Suppressor macrophage treated with lipopolysaccharide for 1 hour (primary cell): ENCODE measurements at regions not wholly inside any gene's neighbourhood (a gene's known extent, or its start where the extent isn't known, plus 50 kb on each side); places are given as distances from the start of the nearest gene placed in this dataset.
A peak's percentile ranks its signal among the peaks of the same experiment; 100 is the strongest.
"Not testable (repeated sequence)": the region's sequence is repeated elsewhere in the genome, so short reads cannot be mapped to it uniquely, and the experiment has no call there.

Source experiments
- DNase-seq, 3 donors: peaks; one replicate each; pipeline ENCODE4 v3.0.0-alpha.2; 2020 to 2022

GRCh38 chr9:62837254-62837911 lies 1647.5 kb downstream of the SPATA31A7 start:
- DNase-seq, result peak in 2 of 3 donors; percentile 17 to 18

DNA sequence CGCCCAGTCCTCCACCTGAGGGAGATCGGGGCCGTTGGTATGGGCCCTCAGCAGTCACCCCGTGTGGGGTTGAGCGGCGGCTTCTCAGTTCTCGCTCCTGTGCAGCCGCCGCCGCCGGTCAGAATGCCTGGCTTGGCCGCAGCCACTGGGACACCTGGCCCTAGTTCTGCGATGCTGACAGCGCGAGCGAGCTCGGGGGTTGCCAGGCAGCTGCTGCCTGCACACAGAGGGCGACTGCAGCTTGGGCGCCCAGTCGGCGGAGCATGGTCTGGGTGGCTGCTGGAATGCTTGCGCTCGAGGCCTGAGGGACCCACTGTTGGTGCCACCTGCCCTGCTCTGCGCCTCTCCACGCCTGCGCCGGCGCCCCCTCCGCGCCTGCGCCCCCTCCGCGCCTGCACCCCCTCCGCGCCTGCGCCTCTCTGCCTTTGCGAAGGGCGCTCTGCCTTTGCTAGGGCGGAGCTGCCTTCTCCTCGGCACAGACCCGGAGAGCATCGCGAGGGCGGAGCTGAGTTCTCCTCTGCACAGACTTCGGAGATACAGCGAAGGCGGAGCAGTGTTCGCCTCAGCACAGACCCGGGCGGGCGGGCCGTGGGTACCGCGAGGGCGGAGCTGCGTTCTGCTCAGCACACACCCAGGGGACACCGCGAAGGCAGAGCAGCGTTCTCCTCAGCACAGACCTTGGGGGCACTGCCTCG lies 1648.3 kb downstream of the SPATA31A7 start:
- DNase-seq, result peak; percentile 72 to 89 (median 87)

- DNase-seq, result not testable (repeated sequence)
These were observed 1649.3 kb downstream of the SPATA31A7 start for GRCh38 chr9:62839168-62839567.

DNA sequence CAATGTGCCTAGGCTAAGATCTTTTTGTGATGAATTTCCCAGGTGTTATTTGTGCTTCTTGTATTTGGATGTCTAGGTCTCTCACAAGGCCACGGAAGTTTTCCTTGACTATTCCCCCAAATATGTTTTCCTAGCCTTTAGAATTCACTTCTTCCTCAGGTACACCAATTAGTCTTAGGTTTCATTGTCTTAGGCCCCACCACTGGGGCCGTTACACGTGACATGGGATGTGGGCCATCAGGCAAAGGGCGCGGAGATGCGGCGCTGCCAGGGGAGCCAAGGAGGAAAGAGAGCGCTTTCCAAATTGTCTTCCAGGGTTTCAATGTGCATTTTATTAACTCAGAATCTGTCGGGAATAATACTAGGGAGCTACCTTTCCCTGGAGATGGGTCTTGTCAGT lies 1653.3 kb downstream of the SPATA31A7 start:
- DNase-seq, result peak in 1 of 3 donors; percentile 14

DNA sequence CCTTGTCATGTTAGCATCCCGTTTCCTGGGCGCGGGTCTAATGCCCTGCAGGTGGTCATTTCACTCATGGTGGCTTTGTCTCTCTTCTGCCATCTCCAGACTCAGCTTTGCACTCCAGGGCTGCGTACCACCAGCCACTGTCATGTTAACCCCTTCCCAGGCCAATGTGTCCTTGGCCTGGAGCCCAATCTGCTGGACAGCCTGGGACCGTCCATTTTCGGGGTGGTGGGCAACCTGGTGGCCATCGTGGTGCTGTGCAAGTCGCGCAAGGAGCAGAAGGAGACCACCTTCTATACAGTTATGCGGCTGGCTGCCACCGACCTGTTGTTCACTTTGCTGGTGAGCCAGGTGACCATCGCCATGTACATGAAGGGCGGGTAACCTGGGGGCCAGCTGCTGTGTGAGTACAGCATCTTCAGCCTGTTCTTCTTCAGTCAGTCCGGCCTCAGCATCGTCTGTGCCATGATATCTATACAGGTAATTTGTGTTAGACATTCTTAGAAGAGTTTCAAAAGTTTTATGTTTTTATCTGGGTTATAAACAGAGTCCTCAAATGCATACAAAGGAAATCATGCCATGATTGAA lies 1654.0 kb downstream of the SPATA31A7 start:
- DNase-seq, result not testable (repeated sequence)

DNA sequence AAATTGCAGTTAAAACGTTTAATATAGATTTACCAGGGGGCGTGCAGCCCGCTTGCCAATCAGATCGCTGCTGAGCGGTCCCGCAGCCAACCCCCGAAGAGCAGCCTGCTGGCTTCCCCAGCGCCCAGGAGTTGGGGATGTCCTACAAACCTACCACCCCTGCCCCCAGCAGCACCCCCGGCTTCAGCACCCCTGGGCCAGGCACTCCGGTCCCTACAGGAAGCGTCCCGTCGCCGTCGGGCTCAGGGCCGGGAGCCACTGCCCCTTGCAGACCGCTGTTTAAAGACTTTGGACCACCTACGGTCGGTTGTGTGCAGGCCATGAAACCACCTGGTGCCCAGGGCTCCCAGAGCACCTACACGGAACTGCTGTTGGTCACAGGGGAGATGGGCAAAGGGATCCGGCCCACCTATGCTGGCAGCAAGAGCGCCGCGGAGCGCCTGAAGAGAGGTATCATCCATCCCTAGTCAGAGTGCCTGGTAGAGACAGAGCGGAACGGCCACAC lies 1654.9 kb downstream of the SPATA31A7 start:
- DNase-seq, result not testable (repeated sequence)

DNA sequence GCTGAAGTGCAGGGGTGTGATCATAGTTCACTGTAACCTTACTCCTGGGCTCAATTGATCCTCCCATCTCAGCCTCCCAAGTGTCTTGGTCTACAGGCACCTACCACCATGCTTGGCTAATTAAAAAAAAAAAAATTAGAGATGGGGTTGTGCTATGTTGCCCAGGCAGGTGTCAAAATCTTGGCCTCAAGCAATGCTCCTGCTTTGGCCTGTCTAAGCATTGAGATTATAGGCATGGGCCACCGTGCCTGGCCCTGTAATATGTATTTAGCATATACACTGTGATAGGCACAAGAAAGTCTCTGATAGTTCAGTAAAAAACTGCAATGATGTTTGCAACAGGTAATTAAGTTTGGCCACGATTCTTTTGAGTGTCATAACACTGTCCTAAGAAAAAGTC lies 1658.4 kb downstream of the SPATA31A7 start:
- DNase-seq, result not testable (repeated sequence)

- not testable (repeated sequence) for DNase-seq
These were observed 1660.2 kb downstream of the SPATA31A7 start for GRCh38 chr9:62849991-62850390.

DNA sequence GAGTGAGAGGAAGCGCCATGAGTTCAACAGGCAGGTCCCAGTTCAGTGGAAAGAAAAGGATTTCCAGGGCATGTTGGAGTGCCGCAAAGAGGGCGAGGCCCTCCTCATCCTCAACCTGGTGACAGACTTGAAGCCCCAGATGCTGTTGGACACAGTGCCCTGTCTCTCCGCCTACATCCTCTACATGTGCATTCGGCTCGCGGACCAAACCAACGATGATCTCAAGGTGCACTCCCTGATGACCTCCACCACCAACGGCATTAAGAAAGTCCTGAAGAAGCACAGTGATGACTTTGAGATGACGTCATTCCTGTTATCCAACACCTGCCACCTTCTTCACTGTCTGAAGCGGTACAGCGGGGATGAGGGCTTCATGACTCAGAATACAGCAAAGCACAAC lies 1667.4 kb downstream of the SPATA31A7 start:
- not testable (repeated sequence) for DNase-seq

GRCh38 chr9:62858240-62858639 lies 1668.4 kb downstream of the SPATA31A7 start:
- not testable (repeated sequence) for DNase-seq

DNA sequence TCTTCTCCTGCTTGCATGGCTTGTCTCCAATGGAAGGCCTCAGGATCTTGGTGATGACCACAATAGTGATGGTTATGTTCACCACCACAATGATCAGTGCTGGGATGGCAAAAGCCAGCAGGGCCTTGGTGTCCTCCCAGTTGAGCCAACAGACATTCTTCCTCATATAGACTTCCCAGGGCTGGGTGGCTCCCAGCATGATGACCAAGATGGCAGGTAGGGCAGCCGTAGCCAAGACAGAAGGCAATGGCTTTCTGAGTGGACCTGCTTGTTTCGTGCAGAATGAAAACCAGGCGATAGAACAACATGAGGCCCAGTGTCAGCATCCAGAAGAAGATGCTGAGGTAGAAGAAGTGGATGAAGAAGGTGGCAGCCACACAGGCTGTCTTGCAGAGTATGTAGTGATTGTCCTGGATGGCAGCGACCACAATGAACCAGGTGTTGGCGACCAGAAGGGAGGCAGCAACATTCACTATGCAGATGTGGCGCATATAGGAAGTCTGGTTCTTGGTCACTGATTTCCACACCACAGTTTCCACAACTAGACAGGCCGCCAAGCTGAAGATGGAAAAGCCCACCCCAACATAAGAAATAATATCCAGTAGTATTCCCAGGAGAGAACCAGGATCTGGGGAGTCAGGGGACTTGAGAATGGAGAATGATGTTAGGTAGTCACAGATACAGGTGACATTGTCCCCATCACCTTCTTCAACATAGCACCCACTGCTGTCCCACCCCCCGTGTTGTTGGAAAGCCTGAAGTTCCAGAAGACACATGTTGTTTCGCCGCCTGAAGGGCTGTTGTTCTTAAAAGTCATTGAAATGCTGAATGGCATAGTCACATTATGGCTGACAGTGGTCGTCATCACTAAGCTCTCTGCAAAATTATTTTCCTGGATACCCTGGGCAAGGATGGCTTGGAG lies 1671.4 kb downstream of the SPATA31A7 start:
- not testable (repeated sequence) for DNase-seq

GRCh38 chr9:62862180-62862579 lies 1672.3 kb downstream of the SPATA31A7 start:
- DNase-seq, result not testable (repeated sequence)

DNA sequence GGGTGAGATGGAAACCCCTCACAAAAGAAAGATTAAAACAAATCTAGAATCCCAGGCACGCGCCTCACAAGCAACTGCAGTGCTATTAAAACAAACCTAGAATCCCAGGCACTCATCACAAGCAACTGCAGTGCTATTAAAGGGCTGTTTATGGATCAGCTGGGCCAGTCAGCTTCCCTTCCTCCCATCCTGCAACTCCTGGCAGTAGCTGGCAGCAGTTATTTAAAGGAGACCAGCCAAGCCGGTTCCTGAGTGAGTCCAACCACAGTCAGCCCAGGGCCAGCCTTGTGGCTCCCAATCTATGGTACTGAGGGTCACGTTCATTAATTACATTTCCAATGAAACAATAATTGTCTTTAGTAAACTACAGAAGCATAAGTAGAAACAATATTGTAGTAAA lies 1673.5 kb downstream of the SPATA31A7 start:
- DNase-seq, result not testable (repeated sequence)

DNA sequence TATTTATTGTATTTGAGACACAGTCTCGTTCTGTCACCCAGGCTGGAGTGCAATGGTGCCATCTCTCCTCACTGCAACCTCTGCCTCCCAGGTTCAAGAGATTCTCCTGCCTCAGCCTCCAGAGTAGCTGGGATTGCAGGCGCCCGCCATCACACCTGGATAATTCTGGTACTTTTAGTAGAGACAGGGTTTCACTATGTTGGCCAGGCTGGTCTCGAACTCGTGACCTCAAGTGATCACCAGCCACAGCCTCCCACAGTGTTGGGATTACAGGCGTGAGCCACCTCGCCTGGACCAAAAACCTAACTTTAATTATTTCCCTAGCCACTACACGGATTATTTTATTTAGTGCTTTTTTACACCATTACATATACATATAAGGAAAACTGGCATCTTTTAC lies 1674.0 kb downstream of the SPATA31A7 start:
- not testable (repeated sequence) for DNase-seq

DNA sequence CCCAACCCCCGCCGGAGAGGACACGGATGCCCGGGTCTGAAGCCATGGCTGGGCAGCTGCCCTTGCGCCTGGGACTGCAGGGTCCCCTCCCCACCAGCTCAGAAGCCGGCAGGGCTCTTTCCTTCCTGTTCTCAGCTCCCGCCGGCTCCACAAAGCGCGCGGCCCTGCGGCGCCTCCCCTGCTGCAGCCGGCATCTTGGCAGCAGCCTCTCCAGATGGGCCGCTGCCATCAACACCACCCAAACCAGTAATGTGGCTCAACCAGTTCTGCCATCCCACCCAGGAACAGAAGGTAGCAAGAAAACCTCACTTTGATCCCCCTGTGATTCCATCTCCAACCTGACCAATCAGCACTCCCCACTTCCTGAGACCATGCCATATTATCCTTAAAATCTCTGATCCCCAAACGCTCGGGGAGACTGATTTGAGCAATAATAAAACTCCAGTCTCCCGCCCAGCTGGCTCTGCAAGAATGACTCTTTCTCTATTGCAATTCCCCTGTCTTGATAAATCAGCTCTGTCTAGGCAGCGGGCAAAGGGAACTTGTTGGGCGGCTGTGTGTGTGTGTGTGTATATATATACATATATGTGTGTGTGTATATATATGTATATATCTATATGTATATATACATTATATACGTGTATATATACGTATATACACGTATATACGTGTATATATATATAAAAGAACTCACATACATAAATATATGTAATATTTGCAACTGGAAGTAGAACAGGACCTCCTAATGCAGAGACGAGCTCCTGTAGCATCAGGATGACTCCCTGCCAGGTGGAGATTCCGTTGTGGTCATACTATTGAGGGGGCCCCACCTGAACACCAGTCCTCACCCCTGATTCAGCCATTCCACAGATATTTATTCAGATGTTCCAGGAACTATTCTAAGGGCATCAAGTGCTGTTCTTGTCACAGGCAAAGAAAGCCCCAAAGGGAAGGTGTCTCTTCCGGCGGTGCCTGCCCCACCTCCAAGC lies 1674.9 kb downstream of the SPATA31A7 start:
- DNase-seq, result peak; percentile 24 to 60 (median 39)

- not testable (repeated sequence) for DNase-seq
These were observed 1679.2 kb downstream of the SPATA31A7 start for GRCh38 chr9:62869061-62869460.

DNA sequence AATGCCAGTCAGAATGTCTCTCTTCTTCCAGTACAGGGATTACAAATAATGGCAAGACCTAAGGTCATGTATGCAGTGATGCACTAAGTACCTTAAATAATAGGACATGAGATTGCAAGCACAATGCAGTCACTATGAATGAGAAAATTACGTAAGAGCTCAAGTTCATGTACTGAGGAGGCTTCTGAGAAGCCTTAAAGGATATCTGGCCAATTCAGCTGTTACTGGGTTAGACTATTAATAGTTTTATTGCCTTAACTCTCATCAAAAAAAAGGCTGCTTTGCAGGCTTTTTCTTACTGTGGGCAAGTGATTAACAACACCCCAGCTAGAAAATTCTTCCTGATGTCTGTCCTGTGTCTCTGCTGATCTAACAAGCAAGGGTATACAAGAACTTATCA lies 1681.9 kb downstream of the SPATA31A7 start:
- DNase-seq, result not testable (repeated sequence)

DNA sequence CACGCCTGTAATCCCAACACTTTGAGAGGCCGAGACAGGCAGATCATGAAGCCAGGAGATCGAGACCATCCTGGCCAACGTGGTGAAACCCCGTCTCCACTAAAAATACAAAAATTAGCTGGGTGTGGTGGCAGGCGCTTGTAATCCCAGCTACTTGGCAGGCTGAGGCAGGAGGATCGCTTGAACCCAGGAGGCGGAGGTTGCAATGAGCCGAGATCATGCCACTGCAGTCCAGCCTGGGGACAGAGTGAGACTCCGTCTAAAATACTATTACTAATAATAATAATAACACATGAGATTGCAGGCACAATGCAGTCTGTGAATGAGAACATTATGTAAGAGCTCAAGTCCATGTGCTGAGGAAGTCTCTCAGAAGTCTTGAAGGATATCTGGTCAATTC lies 1684.4 kb downstream of the SPATA31A7 start:
- not testable (repeated sequence) for DNase-seq

DNA sequence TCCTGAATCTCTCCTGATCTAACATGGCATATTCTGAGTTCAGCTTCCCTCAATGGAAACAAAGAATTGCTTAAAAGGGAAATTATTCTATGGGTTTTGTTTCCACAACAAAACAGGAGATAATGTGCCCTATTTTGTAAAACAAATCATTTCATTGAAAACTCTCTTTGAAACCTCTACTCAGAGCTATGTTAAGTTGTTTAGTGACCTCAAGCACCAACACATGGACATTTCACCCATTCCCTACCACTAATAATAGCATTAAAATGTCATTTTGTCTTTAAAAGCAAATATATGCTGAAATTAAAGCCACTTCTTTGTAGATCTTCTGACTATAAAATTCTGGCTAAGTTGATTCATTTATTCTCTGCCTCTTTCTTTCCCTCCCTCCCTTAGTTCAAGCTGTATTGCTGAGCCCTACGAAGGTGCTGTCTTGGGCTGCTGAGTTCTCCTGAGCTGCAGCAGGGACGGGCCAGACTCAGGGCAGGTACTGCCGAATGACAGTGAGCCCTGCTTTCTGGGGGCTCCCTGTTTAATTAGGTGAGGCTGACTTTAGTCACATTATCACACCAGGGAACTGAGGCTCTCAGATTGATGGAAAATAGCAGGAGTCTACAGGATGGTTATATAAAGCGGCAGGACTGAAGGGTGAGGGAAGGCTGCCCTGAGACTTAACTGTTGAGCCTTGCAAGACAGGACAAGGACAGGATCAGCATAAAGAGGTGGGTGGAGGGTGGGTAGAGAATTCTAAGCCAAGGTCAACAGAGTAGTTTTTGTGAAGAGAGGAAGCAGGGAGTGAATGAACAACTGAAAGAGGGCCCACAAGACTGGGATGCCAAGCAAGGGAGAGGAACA lies 1685.1 kb downstream of the SPATA31A7 start:
- DNase-seq, result not testable (repeated sequence)

DNA sequence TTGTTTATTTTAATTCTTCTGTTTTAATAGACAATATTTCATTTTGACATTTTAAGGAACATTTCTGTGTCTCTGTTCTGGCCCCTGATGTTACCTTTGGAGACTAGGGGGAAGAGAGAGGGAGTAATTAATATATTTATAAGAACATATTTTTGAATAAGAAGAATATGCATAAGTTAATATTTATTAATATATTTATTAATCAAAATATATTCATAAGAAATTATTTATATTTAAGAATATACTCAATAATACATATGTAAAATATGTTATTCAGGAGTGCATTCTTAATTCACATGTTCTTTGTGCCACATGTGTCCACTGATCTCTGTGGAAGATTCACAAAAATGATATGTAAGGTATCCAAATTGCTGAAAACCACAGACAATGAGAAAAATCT lies 1687.7 kb downstream of the SPATA31A7 start:
- not testable (repeated sequence) for DNase-seq
